Ishikawa (cell line): ENCODE measurements at regions not wholly inside any gene's neighbourhood (a gene's known extent, or its start where the extent isn't known, plus 50 kb on each side); places are given as distances from the start of the nearest gene placed in this dataset.

Experiments
- CEBPB ChIP-seq: IDR thresholded peaks from 2 replicates; pipeline ENCODE4 v1.6.1; 2012
- CREB1 ChIP-seq: IDR thresholded peaks from 2 replicates; pipeline ENCODE4 v1.6.1; 2012; ENCODE audit warnings: low read depth
- EGR1 ChIP-seq: IDR thresholded peaks from 2 replicates; pipeline ENCODE4 v1.6.1; 2012
- EP300 ChIP-seq: IDR thresholded peaks from 2 replicates; pipeline ENCODE4 v1.6.1; 2012; ENCODE audit warnings: borderline replicate concordance
- FOXM1 ChIP-seq: IDR thresholded peaks from 2 replicates; pipeline ENCODE4 v1.6.1; 2012; ENCODE audit warnings: low read depth, borderline replicate concordance
- MAX ChIP-seq: IDR thresholded peaks from 2 replicates; pipeline ENCODE4 v1.6.1; 2012
- NFIC ChIP-seq: IDR thresholded peaks from 2 replicates; pipeline ENCODE4 v1.6.1; 2012
- RAD21 ChIP-seq: IDR thresholded peaks from 2 replicates; pipeline ENCODE4 v1.6.1; 2012; ENCODE audit warnings: low read depth
- TAF1 ChIP-seq: IDR thresholded peaks from 2 replicates; pipeline ENCODE4 v1.6.1; 2012; ENCODE audit warnings: low read depth, mild to moderate bottlenecking
- TCF12 ChIP-seq: IDR thresholded peaks from 2 replicates; pipeline ENCODE4 v1.6.1; 2012; ENCODE audit warnings: low read depth
- TEAD4 ChIP-seq: IDR thresholded peaks from 2 replicates; pipeline ENCODE4 v1.6.1; 2012
- USF1 ChIP-seq: IDR thresholded peaks from 2 replicates; pipeline ENCODE4 v1.6.1; 2012
- YY1 ChIP-seq: IDR thresholded peaks from 2 replicates; pipeline ENCODE4 v1.6.1; 2012; ENCODE audit warnings: low read depth
- ZBTB7A ChIP-seq: IDR thresholded peaks from 2 replicates; pipeline ENCODE4 v1.6.1; 2012; ENCODE audit warnings: low read depth
- TF ChIP-seq, protein P1 (sequence below): IDR thresholded peaks from 2 replicates; pipeline ENCODE4 v1.6.1; 2012; ENCODE audit warnings: low read depth, mild to moderate bottlenecking

DNA sequence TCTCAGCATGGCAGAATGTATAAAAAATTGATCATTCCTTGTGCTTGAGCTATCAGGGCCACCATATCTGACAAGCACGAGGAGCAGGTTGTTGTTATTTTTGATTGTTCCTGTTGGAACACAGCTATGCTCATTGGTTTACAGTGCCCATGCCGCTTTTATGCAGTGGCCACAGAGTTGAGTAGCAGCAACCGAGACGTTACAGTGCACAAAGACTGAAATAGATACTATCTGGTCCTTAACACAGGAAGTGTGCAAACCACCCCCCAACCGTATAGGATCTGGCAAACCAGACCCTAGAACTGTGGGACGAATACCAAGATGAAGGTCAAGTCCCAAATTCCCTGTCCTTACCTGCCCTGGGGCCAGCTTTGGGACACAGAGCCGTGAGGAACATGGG lies 216.6 kb downstream of the KLF6 start:
- no peak for TF ChIP-seq USF1

DNA sequence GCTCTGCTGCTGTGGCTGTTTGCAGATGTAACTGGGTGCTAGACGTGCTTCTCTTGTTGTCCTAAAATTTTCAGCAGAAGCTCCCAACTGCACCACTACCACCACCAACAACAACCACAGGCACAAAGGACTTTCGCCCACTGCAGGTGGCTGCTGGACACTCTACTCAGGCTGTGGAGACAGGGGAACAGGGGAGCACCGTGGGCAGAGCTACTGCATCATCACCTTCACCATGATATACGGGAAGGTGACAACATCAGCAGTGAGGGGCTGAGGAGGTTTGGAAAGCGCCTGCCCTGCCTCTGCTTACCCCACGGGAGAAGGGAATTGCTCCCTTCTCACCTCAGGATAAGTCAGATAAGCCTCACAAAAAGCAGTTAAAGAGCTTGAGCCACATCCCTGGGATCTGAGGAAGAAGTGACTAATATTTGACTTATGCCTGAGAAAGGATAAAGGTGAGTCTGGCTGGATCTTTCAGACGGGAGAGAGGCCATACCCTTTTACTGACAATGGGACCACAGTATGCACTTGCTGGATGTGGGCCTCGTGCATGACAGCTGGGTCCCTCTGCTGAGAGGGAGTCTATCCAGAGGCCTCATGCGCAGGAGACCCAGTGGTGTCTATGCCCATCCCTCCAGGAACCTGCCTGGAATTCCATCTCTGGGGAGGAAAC lies 217.6 kb downstream of the KLF6 start:
- TF ChIP-seq YY1 (no peak), NFIC (no peak), CREB1 (no peak), TAF1 (no peak), ZBTB7A (no peak), CEBPB (no peak), EGR1 (no peak)
- TF ChIP-seq, protein P1, sequence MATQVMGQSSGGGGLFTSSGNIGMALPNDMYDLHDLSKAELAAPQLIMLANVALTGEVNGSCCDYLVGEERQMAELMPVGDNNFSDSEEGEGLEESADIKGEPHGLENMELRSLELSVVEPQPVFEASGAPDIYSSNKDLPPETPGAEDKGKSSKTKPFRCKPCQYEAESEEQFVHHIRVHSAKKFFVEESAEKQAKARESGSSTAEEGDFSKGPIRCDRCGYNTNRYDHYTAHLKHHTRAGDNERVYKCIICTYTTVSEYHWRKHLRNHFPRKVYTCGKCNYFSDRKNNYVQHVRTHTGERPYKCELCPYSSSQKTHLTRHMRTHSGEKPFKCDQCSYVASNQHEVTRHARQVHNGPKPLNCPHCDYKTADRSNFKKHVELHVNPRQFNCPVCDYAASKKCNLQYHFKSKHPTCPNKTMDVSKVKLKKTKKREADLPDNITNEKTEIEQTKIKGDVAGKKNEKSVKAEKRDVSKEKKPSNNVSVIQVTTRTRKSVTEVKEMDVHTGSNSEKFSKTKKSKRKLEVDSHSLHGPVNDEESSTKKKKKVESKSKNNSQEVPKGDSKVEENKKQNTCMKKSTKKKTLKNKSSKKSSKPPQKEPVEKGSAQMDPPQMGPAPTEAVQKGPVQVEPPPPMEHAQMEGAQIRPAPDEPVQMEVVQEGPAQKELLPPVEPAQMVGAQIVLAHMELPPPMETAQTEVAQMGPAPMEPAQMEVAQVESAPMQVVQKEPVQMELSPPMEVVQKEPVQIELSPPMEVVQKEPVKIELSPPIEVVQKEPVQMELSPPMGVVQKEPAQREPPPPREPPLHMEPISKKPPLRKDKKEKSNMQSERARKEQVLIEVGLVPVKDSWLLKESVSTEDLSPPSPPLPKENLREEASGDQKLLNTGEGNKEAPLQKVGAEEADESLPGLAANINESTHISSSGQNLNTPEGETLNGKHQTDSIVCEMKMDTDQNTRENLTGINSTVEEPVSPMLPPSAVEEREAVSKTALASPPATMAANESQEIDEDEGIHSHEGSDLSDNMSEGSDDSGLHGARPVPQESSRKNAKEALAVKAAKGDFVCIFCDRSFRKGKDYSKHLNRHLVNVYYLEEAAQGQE: no peak

- no peak for TF ChIP-seq NFIC
- TF ChIP-seq, protein P1: no peak
- no peak for TF ChIP-seq TEAD4
- no peak for TF ChIP-seq FOXM1
- no peak for TF ChIP-seq TCF12
- no peak for TF ChIP-seq CEBPB
- no peak for TF ChIP-seq TAF1
- TF ChIP-seq MAX: no peak
- TF ChIP-seq CREB1: no peak
- TF ChIP-seq EP300: no peak
- TF ChIP-seq USF1: no peak
- TF ChIP-seq RAD21: no peak
Observed at GRCh38 chr10:3566627-3567026, 218.4 kb downstream of the KLF6 start.

DNA sequence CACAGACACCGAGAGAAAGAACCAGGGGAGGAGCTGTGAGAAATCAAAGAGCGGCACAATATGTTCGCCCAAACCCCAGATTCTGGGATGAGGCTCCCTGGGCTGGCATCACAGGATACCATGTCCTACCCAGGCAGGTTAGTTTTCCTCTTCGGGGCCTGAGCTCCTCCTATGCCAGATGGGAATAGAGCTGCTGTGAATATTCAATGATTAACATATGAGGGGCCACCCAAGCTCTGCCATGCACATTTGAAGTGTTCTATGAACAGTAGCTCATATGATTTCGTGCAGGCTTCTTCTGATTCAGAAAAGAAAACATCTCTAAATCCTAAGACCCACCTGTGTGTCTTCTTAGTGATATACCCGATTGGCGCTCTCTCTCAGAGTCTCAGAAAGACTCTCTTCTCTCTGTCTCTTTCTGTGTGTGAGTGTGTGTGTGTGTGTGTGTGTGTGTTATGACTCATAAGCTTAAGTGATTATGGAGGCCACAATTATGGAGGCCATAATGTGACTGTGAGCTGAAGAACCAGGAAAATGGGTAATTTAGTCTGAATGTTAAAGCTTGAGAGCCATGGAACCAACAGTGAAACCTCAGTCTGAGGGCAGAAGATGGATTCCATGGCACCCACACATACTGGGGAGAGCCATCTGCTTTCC lies 220.5 kb downstream of the KLF6 start:
- TF ChIP-seq MAX: no peak

DNA sequence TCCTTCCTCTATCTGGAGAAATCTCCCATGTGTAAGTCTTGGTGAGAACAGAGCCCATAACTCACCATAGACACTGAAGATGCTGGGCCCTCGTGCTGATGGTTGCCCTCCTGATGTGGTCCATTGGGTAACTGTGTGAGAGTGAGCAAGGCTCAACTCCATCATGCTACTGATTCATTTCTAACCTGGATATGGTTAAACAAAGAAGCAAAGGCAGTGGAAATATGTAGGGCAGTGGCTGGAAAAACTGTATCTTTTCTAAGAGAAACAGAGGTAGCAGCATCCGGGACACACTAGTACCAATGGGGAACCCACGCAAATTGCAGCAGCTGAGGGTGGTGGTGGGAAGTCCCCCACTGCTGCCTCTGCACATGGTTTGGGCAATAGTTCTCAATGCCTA lies 221.7 kb downstream of the KLF6 start:
- no peak for TF ChIP-seq ZBTB7A
- TF ChIP-seq YY1: no peak
- TF ChIP-seq MAX: no peak
- TF ChIP-seq FOXM1: no peak
- no peak for TF ChIP-seq NFIC
- TF ChIP-seq TAF1: no peak
- TF ChIP-seq CEBPB: no peak

DNA sequence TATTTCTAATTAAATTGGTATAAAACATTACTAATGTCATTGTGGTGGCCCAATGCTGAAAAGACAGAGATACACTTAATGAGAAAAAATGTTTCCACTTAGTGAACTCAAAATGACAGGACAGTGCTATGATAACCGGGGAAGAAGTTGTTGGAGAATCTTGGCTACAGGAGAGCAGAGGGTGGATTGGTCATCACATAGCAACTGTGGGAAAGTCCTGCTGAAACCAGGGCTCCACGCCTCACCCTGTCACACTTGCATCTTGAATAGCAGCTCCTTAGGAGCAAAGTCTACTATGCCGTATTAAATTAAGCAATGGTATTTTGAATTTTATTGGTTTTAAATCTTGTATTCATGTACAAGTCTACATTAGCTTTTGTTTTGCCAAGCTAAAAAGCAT lies 225.5 kb downstream of the KLF6 start:
- TF ChIP-seq EP300: no peak
- TF ChIP-seq FOXM1: no peak

GRCh38 chr10:3559011-3559410 lies 226.0 kb downstream of the KLF6 start:
- TF ChIP-seq TCF12: no peak
- no peak for TF ChIP-seq TAF1
- no peak for TF ChIP-seq NFIC
- TF ChIP-seq FOXM1: no peak
- TF ChIP-seq MAX: no peak
- TF ChIP-seq, protein P1: no peak
- TF ChIP-seq CREB1: no peak
- no peak for TF ChIP-seq USF1
- TF ChIP-seq CEBPB: no peak
- no peak for TF ChIP-seq RAD21
- TF ChIP-seq EP300: no peak
- no peak for TF ChIP-seq EGR1
- no peak for TF ChIP-seq TEAD4
- TF ChIP-seq YY1: no peak
- no peak for TF ChIP-seq ZBTB7A
